Upper lobe of left lung (tissue), 4 donors: ENCODE measurements at regions not wholly inside any gene's neighbourhood (a gene's known extent, or its start where the extent isn't known, plus 50 kb on each side); places are given as distances from the start of the nearest gene placed in this dataset.

Experiments
- POLR2A ChIP-seq, 4 donors: fragments of 450-650 bp; IDR thresholded peaks; one replicate each; pipeline ENCODE4 v1.5.1; 2016 to 2017; ENCODE audit warnings: antibody characterized with exemption in 4 of 4, mild to moderate bottlenecking in 2 of 4
- TF ChIP-seq, protein P1 (sequence below), 6 experiments: fragments of 450-650 bp in 4 of 6; fragments of 200-600 bp in 2 of 6; sonication (generic) in 2 of 6; IDR thresholded peaks; one replicate each; pipeline ENCODE4 v1.5.1; 2016 to 2019; ENCODE audit warnings: antibody characterized with exemption in 6 of 6

- TF ChIP-seq, protein P1, sequence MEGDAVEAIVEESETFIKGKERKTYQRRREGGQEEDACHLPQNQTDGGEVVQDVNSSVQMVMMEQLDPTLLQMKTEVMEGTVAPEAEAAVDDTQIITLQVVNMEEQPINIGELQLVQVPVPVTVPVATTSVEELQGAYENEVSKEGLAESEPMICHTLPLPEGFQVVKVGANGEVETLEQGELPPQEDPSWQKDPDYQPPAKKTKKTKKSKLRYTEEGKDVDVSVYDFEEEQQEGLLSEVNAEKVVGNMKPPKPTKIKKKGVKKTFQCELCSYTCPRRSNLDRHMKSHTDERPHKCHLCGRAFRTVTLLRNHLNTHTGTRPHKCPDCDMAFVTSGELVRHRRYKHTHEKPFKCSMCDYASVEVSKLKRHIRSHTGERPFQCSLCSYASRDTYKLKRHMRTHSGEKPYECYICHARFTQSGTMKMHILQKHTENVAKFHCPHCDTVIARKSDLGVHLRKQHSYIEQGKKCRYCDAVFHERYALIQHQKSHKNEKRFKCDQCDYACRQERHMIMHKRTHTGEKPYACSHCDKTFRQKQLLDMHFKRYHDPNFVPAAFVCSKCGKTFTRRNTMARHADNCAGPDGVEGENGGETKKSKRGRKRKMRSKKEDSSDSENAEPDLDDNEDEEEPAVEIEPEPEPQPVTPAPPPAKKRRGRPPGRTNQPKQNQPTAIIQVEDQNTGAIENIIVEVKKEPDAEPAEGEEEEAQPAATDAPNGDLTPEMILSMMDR (IDR thresholded peaks at IDR 0.05), result no peak
- TF ChIP-seq POLR2A (IDR thresholded peaks at IDR 0.05), result no peak
Measured at GRCh38 chr2:17442334-17442733, 75.9 kb downstream of the RAD51AP2 start.
